Ovary (tissue), 7 donors: ENCODE measurements at regions not wholly inside any gene's neighbourhood (a gene's known extent, or its start where the extent isn't known, plus 50 kb on each side); places are given as distances from the start of the nearest gene placed in this dataset.

Experiments used
- DNase-seq, 5 donors: peaks; one replicate each; pipeline ENCODE4 v3.0.0-alpha.2; 2019 to 2020
- H3K27ac ChIP-seq, 2 donors: fragments of 200-600 bp; one replicate each; pipeline versions ENCODE4 v1.5.1 to v1.8.0; 2019 to 2022
- H3K27me3 ChIP-seq: fragments of 200-600 bp; one replicate; pipeline ENCODE4 v1.8.0; 2022
- H3K36me3 ChIP-seq: fragments of 200-600 bp; sonication (generic); one replicate; pipeline ENCODE4 v1.5.1; 2019
- H3K4me1 ChIP-seq: one replicate; pipeline ENCODE4 v1.8.1; 2013; ENCODE audit warnings: mild to moderate bottlenecking, moderate library complexity; ENCODE audit not compliant: insufficient read depth
- H3K4me3 ChIP-seq: fragments of 200-600 bp; sonication (generic); one replicate; pipeline ENCODE4 v1.5.1; 2017
- H3K9me3 ChIP-seq, 2 donors: fragments of 200-600 bp in 1 of 2; sonication (generic) in 1 of 2; one replicate each; pipeline versions ENCODE4 v1.5.1 to v1.8.1; 2013 to 2019; ENCODE audit warnings: mild to moderate bottlenecking in 1 of 2, moderate library complexity in 1 of 2
- CTCF ChIP-seq, 3 donors: fragments of 450-650 bp in 2 of 3; fragments of 200-600 bp in 1 of 3; IDR thresholded peaks; one replicate each; pipeline versions ENCODE4 v1.5.1 to v1.8.0; 2016 to 2022; ENCODE audit warnings: antibody characterized with exemption in 3 of 3, mild to moderate bottlenecking in 1 of 3
- EP300 ChIP-seq: sonication (generic); formaldehyde crosslinking; IDR thresholded peaks from one replicate; pipeline ENCODE4 v1.6.1; 2017; ENCODE audit warnings: antibody characterized with exemption
- POLR2A ChIP-seq: fragments of 450-650 bp; IDR thresholded peaks from one replicate; pipeline ENCODE4 v1.6.1; 2017; ENCODE audit warnings: antibody characterized with exemption, mild to moderate bottlenecking, moderate library complexity
- WGBS, 3 donors: extraction: QIAGEN DNeasy Blood & Tissue Kit in 1 of 3; methylation state at CpG; one replicate each; pipeline versions ENCODE4 v1.1.5 to v1.1.7; 2013 to 2017; 5-methylcytosine and 5-hydroxymethylcytosine counted together
- intact Hi-C, 4 donors: fragments of 100-400 bp; cut with DNase I; formaldehyde crosslinking; loops; one replicate each; pipeline versions ENCODE4 v1.11.0 to v1.15.1; 2022 to 2023
- donor health status: DM: no; HTN: no; CAD: no; lungs with moderate emphysema.
- donor health status: DM: no; HTN: no; CAD: no.
- donor health status: Bipolar disorder and iron deficiency.
- donor health status: DM: no; HTN: no; CAD: no.
- donor health status: DM: yes; HTN: yes; CAD: no.

- Histone ChIP-seq H3K27ac (no peak overlapping the region), H3K36me3 (no peaks in the 10 kb centered on the region), H3K4me1 (no peaks in the 10 kb centered on the region), H3K9me3 (no peaks in the 10 kb centered on the region), H3K4me3 (no peak overlapping the region), H3K27me3 (no peaks in the 10 kb centered on the region)
- no peak for TF ChIP-seq EP300
- TF ChIP-seq CTCF (IDR thresholded peaks at IDR 0.05) = no peak
- no peak for TF ChIP-seq POLR2A
- intact Hi-C loops = no loop called here
- DNase-seq = no peak
- 70 to 74% (median 72%) methylated on average over 2 of the region's 2 CpGs for whole genome bisulfite sequencing, 3 donors
Measured at GRCh38 chr1:191043066-191043465, 565.4 kb upstream of the BRINP3 start.

GRCh38 chr1:191049781-191050180, 572.1 kb upstream of the BRINP3 start:
- Histone ChIP-seq H3K27me3 (no peaks in the 10 kb centered on the region), H3K4me3 (no peak overlapping the region), H3K36me3 (no peaks in the 10 kb centered on the region), H3K9me3 (no peaks in the 10 kb centered on the region), H3K27ac (no peak overlapping the region), H3K4me1 (no peaks in the 10 kb centered on the region)
- TF ChIP-seq EP300 (no peak), POLR2A (no peak), CTCF (IDR thresholded peaks at IDR 0.05) (no peak)
- intact Hi-C loops = no loop called here
- no peak for DNase-seq
- 30 to 52% (median 34%) methylated on average over 2 of the region's 2 CpGs for WGBS, 3 donors

GRCh38 chr1:191052888-191053287, 575.2 kb upstream of the BRINP3 start:
- DNase-seq = no peak
- intact Hi-C loops = no loop called here
- Histone ChIP-seq H3K27me3 (no peaks in the 10 kb centered on the region), H3K9me3 (no peaks in the 10 kb centered on the region), H3K4me1 (no peaks in the 10 kb centered on the region), H3K36me3 (no peaks in the 10 kb centered on the region), H3K4me3 (no peak overlapping the region), H3K27ac (no peak overlapping the region)
- TF ChIP-seq EP300 = no peak
- TF ChIP-seq CTCF (IDR thresholded peaks at IDR 0.05) = no peak
- no peak for TF ChIP-seq POLR2A
- whole genome bisulfite sequencing, 3 donors = 74 to 80% (median 80%) methylated on average over 6 of the region's 6 CpGs

GRCh38 chr1:191065346-191065745, 587.7 kb upstream of the BRINP3 start:
- intact Hi-C loops = no loop called here
- WGBS, 3 donors = 28 to 56% (median 43%) methylated on average over 3 of the region's 3 CpGs
- H3K36me3 ChIP-seq = no peaks in the 10 kb centered on the region
- no peaks in the 10 kb centered on the region for H3K4me1 ChIP-seq
- no peaks in the 10 kb centered on the region for H3K9me3 ChIP-seq
- no peak overlapping the region for H3K4me3 ChIP-seq
- DNase-seq = no peak
- TF ChIP-seq POLR2A (no peak), CTCF (IDR thresholded peaks at IDR 0.05) (no peak)
- H3K27me3 ChIP-seq = no peaks in the 10 kb centered on the region
- no peak overlapping the region for H3K27ac ChIP-seq

- no peak overlapping the region for H3K27ac ChIP-seq
- intact Hi-C loops = no loop called here
- no peaks in the 10 kb centered on the region for H3K9me3 ChIP-seq
- WGBS, 3 donors = 19 to 24% (median 23%) methylated on average over 1 of the region's 1 CpG
- H3K4me3 ChIP-seq = no peak overlapping the region
- TF ChIP-seq CTCF (IDR thresholded peaks at IDR 0.05) (no peak), POLR2A (no peak), EP300 (no peak)
- H3K27me3 ChIP-seq = no peaks in the 10 kb centered on the region
- no peaks in the 10 kb centered on the region for H3K36me3 ChIP-seq
- DNase-seq = no peak
- no peaks in the 10 kb centered on the region for H3K4me1 ChIP-seq
Measured at GRCh38 chr1:191065771-191066170, 588.1 kb upstream of the BRINP3 start.
